ENCODE measurements at regions not wholly inside any gene's neighbourhood (a gene's known extent, or its start where the extent isn't known, plus 50 kb on each side); places are given as distances from the start of the nearest gene placed in this dataset.

DNA sequence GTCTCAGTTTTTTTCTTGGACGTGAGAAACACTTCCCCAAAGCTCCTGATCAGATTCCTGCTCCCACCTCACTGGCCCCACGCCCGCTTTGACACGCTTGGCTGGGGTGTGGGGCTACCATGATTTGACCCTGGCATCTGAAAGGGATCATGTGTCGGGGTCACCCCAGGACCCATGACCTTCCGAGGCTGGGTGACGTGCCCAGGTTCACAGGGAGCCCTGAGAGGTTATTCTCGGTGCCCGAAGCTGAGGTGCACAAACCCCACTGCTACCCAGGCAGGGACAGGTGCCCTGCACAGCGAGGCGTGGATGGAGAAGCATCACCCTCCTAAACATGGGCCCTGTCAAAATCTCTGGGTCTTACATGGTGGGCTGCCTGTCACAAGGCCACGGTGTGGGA lies 404.1 kb downstream of the GALR1 start:
- TF ChIP-seq, protein P1, sequence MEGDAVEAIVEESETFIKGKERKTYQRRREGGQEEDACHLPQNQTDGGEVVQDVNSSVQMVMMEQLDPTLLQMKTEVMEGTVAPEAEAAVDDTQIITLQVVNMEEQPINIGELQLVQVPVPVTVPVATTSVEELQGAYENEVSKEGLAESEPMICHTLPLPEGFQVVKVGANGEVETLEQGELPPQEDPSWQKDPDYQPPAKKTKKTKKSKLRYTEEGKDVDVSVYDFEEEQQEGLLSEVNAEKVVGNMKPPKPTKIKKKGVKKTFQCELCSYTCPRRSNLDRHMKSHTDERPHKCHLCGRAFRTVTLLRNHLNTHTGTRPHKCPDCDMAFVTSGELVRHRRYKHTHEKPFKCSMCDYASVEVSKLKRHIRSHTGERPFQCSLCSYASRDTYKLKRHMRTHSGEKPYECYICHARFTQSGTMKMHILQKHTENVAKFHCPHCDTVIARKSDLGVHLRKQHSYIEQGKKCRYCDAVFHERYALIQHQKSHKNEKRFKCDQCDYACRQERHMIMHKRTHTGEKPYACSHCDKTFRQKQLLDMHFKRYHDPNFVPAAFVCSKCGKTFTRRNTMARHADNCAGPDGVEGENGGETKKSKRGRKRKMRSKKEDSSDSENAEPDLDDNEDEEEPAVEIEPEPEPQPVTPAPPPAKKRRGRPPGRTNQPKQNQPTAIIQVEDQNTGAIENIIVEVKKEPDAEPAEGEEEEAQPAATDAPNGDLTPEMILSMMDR (IDR thresholded peaks at IDR 0.05 in 8 of 11, conservative IDR thresholded peaks at IDR 0.05 in 3 of 11) = no peak
- no peak for TF ChIP-seq POLR2A (IDR thresholded peaks at IDR 0.05)
- TF ChIP-seq POLR2AphosphoS5 (IDR thresholded peaks at IDR 0.05) = no peak
- intact Hi-C loops (cut with DNase I; ENCODE audit: low total_unique reads) = no loop called here
- Histone ChIP-seq H3K36me3 (no peaks in the 10 kb centered on the region), H3K27me3 (replicated peaks in 1 of 7) (peaks cover 0 to 41% (median 9%) of the 10 kb centered on the region in 7 donors), H3K27ac (no peak overlapping the region), H3K4me3 (no peak overlapping the region), H3K4me1 (peaks cover 0 to 7% (median 5%) of the 10 kb centered on the region in 6 donors), H3K9me3 (no peaks in the 10 kb centered on the region)
- DNase-seq = no peak
- 86 to 91% (median 87%) methylated on average over 7 to 12 of the region's 12 CpGs for WGBS, 5 donors

DNA sequence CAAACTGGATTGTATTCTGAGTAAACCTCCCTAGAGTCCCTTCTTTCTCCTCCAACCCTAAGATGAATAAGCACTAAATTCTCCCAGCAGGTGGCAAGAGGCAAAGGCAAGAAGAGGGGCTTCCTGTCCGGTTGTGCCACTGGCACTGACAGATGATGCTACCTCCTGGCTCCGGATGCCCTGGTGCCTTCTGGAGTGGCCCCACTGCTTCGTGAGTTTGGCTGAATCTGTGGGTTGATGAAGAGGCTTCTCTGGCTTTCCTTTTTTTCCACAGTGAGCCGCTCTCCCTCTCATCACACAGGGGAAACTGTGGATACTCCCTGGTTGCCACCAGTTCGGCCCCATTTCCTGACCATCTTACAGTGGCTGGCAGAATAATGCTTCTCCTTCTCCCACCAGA lies 404.7 kb downstream of the GALR1 start:
- no peaks in the 10 kb centered on the region for H3K9me3 ChIP-seq
- H3K4me3 ChIP-seq = no peak overlapping the region
- whole genome bisulfite sequencing, 5 donors = 70 to 81% (median 78%) methylated on average over 5 of the region's 5 CpGs
- intact Hi-C loops (cut with DNase I; ENCODE audit: low total_unique reads) = no loop called here
- peaks cover 0 to 7% (median 5%) of the 10 kb centered on the region in 6 donors for H3K4me1 ChIP-seq
- no peak overlapping the region for H3K27ac ChIP-seq
- TF ChIP-seq POLR2AphosphoS5 (IDR thresholded peaks at IDR 0.05) (no peak), POLR2A (IDR thresholded peaks at IDR 0.05) (no peak)
- TF ChIP-seq, protein P1 (IDR thresholded peaks at IDR 0.05 in 8 of 11, conservative IDR thresholded peaks at IDR 0.05 in 3 of 11) = no peak
- no peaks in the 10 kb centered on the region for H3K36me3 ChIP-seq
- DNase-seq = no peak
- peaks cover 0 to 46% (median 9%) of the 10 kb centered on the region in 7 donors for H3K27me3 ChIP-seq (replicated peaks in 1 of 7)

DNA sequence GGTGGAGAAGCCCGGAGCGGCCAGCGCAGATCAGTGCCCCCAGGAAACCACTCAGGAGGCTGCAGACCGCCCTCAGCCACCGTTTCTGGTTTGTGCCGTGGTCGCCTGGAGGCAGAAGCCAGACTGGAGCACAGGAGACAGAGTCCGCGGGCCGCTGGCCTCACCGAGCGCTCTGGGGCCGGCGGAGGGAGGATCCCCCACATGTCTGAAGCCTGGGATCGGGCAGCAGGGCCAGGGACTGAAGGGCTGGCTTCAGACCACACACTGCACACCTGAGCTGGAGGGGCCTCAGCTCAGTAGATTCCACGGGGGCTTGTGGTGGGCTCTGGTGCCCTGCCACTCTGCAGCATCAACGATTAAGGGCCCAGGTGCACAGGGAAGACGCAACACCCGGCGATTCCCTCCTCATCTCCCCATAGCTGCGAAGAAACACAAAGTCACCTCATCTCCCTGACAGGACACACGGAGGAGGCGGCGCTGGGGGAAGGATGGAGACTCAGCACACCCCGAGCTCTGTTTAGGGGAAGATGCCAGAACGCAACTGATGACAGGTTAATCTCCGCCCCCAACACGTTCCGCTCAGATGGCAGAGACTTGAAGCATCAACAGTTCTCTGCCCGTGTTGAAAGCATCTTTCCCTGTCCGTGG lies 408.1 kb downstream of the GALR1 start:
- no peaks in the 10 kb centered on the region for H3K9me3 ChIP-seq
- WGBS, 5 donors = 83 to 94% (median 86%) methylated on average over 24 to 31 of the region's 31 CpGs
- peaks cover 0 to 34% (median 0%) of the 10 kb centered on the region in 7 donors for H3K27me3 ChIP-seq (replicated peaks in 1 of 7)
- H3K27ac ChIP-seq = no peak overlapping the region
- no peaks in the 10 kb centered on the region for H3K36me3 ChIP-seq
- no peak for DNase-seq
- TF ChIP-seq POLR2AphosphoS5 (IDR thresholded peaks at IDR 0.05) (no peak), POLR2A (IDR thresholded peaks at IDR 0.05) (no peak)
- TF ChIP-seq, protein P1 (IDR thresholded peaks at IDR 0.05 in 8 of 11, conservative IDR thresholded peaks at IDR 0.05 in 3 of 11) = no peak
- H3K4me1 ChIP-seq = no peaks in the 10 kb centered on the region
- intact Hi-C loops (cut with DNase I; ENCODE audit: low total_unique reads) = no loop called here
- H3K4me3 ChIP-seq = no peak overlapping the region

DNA sequence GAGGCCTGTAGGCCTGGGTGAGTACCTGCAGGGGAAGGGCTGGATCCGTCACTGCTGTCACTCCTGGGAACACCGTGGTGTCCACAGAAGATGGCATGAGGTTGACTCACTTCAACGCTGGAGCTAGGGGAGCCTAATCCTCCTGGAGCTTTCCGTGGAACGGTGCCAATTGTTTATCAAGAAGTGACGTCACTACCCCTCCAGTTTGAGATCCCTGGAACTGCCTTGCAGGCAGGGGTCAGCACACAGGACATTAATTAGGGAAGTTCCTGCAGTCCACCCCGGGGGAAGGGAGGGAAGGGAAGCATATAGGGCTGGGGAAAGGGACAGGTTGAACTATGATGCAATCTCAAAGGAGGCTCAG lies 408.6 kb downstream of the GALR1 start:
- 55 to 66% (median 59%) methylated on average over 6 to 7 of the region's 7 CpGs for WGBS, 5 donors
- no peaks in the 10 kb centered on the region for H3K9me3 ChIP-seq
- TF ChIP-seq, protein P1 (IDR thresholded peaks at IDR 0.05 in 8 of 11, conservative IDR thresholded peaks at IDR 0.05 in 3 of 11) = no peak
- TF ChIP-seq POLR2AphosphoS5 (IDR thresholded peaks at IDR 0.05) (no peak), POLR2A (IDR thresholded peaks at IDR 0.05) (no peak)
- H3K36me3 ChIP-seq = no peaks in the 10 kb centered on the region
- no peaks in the 10 kb centered on the region for H3K4me1 ChIP-seq
- no peak for DNase-seq
- H3K4me3 ChIP-seq = no peak overlapping the region
- H3K27me3 ChIP-seq (replicated peaks in 1 of 7) = peaks cover 0 to 34% (median 0%) of the 10 kb centered on the region in 7 donors
- intact Hi-C loops (cut with DNase I; ENCODE audit: low total_unique reads) = no loop called here
- no peak overlapping the region for H3K27ac ChIP-seq

Data from spleen (tissue), 11 donors.